NCI-H1436 (cell line): ENCODE measurements at regions not wholly inside any gene's neighbourhood (a gene's known extent, or its start where the extent isn't known, plus 50 kb on each side); places are given as distances from the start of the nearest gene placed in this dataset.
"Not testable (repeated sequence)": the region's sequence is repeated elsewhere in the genome, so short reads cannot be mapped to it uniquely, and the experiment has no call there.

ENCODE experiments used
- DNase-seq: peaks from one replicate; lab custom pipeline; 2025; lab: John Stamatoyannopoulos, UW

GRCh38 chr12:105482951-105483350 is 152.5 kb downstream of the C12orf75 start:
- DNase-seq = no peak

GRCh38 chr12:105483691-105484090 is 153.2 kb downstream of the C12orf75 start:
- DNase-seq = no peak

GRCh38 chr12:105485321-105485910 is 154.9 kb downstream of the C12orf75 start:
- DNase-seq = no peak

GRCh38 chr12:105485921-105486320 is 155.4 kb downstream of the C12orf75 start:
- no peak for DNase-seq

GRCh38 chr12:105487963-105488362 is 157.5 kb downstream of the C12orf75 start:
- peak; percentile 11 for DNase-seq

GRCh38 chr12:105492591-105493545 is 162.4 kb downstream of the C12orf75 start:
- DNase-seq = no peak

GRCh38 chr12:105499205-105499604 is 168.7 kb downstream of the C12orf75 start:
- no peak for DNase-seq

- not testable (repeated sequence) for DNase-seq
Observed at GRCh38 chr12:105500676-105501075, 170.2 kb downstream of the C12orf75 start.

- no peak for DNase-seq
Observed at GRCh38 chr12:105502426-105502930, 172.0 kb downstream of the C12orf75 start.

GRCh38 chr12:105503619-105504018 is 173.1 kb downstream of the C12orf75 start:
- no peak for DNase-seq

GRCh38 chr12:105504286-105504685 is 173.8 kb downstream of the C12orf75 start:
- DNase-seq = no peak

- DNase-seq = no peak
Observed at GRCh38 chr12:105506678-105507310, 176.3 kb downstream of the C12orf75 start.

- no peak for DNase-seq
Observed at GRCh38 chr12:105507311-105508038, 177.0 kb downstream of the C12orf75 start.

GRCh38 chr12:105508096-105508495 is 177.6 kb downstream of the C12orf75 start:
- DNase-seq = no peak

- no peak for DNase-seq
Observed at GRCh38 chr12:105510526-105510925, 180.0 kb downstream of the C12orf75 start.

GRCh38 chr12:105512861-105513260 is 182.4 kb downstream of the C12orf75 start:
- not testable (repeated sequence) for DNase-seq

GRCh38 chr12:105522166-105522825 is 191.8 kb downstream of the C12orf75 start:
- no peak for DNase-seq

- DNase-seq = no peak
Observed at GRCh38 chr12:105523164-105524057, 192.9 kb downstream of the C12orf75 start.

GRCh38 chr12:105524961-105525360 is 194.5 kb downstream of the C12orf75 start:
- DNase-seq = no peak

GRCh38 chr12:105534068-105534467 is 203.6 kb downstream of the C12orf75 start:
- no peak for DNase-seq
